MM.1S (cell line): ENCODE measurements at regions not wholly inside any gene's neighbourhood (a gene's known extent, or its start where the extent isn't known, plus 50 kb on each side); places are given as distances from the start of the nearest gene placed in this dataset.

ENCODE experiments used
- EZH2 ChIP-seq: fragments of 300-600 bp; sonication (generic); optimal IDR thresholded peaks from 2 replicates; pipeline ENCODE3; 2017; ENCODE audit warnings: low read depth, mild to moderate bottlenecking, antibody characterized with exemption, low read length, mixed read lengths
- TF ChIP-seq, protein P1 (sequence below): fragments of 300-600 bp; sonication (generic); IDR thresholded peaks from 2 replicates; pipeline ENCODE4 v1.5.1; 2016; ENCODE audit warnings: antibody characterized with exemption, low read length, mixed read lengths

DNA sequence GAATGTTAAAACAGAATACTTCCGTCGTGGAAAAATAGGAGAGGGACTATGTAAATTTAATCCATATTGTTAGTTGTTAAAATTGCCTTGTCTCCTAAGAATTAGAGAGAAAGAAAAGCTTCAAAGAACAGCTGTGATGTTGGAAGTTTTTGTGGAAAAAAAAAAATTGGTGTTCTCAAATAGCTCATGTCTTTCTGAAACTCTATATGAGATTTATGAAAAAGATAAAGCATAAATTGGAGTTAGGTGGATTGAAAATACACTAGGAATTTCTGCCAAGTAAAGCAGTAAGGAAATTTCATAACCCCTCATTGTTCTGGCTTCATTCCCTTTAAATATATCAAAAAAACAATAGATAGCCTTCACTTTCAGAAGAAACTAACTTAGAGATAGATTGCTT, 274.0 kb upstream of the ADAMTS5 start:
- TF ChIP-seq, protein P1, sequence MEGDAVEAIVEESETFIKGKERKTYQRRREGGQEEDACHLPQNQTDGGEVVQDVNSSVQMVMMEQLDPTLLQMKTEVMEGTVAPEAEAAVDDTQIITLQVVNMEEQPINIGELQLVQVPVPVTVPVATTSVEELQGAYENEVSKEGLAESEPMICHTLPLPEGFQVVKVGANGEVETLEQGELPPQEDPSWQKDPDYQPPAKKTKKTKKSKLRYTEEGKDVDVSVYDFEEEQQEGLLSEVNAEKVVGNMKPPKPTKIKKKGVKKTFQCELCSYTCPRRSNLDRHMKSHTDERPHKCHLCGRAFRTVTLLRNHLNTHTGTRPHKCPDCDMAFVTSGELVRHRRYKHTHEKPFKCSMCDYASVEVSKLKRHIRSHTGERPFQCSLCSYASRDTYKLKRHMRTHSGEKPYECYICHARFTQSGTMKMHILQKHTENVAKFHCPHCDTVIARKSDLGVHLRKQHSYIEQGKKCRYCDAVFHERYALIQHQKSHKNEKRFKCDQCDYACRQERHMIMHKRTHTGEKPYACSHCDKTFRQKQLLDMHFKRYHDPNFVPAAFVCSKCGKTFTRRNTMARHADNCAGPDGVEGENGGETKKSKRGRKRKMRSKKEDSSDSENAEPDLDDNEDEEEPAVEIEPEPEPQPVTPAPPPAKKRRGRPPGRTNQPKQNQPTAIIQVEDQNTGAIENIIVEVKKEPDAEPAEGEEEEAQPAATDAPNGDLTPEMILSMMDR: no peak
- no peak for TF ChIP-seq EZH2
